Left lung (tissue), 4 donors: ENCODE measurements at regions not wholly inside any gene's neighbourhood (a gene's known extent, or its start where the extent isn't known, plus 50 kb on each side); places are given as distances from the start of the nearest gene placed in this dataset.

ENCODE experiments used
- ATAC-seq: fragments of 200-7000 bp; cut with Tn5 transposase; one replicate; pipeline ENCODE4 v1.9.1; 2020; ENCODE audit warnings: moderate library complexity
- DNase-seq, 4 donors: peaks; one replicate each; pipeline ENCODE4 v3.0.0-alpha.2; 2013 to 2020
- H3K27ac ChIP-seq, 2 donors: fragments of 200-600 bp; sonication (generic) in 1 of 2; one replicate each; pipeline versions ENCODE4 v1.5.0 to v1.8.0; 2020 to 2021
- H3K27me3 ChIP-seq, 2 donors: fragments of 200-600 bp; sonication (generic) in 1 of 2; one replicate each; pipeline versions ENCODE4 v1.5.0 to v1.8.0; 2020 to 2021
- H3K36me3 ChIP-seq, 2 donors: fragments of 200-600 bp; sonication (generic) in 1 of 2; one replicate each; pipeline versions ENCODE4 v1.5.0 to v1.8.0; 2020 to 2021
- H3K4me1 ChIP-seq, 2 donors: fragments of 200-600 bp; one replicate each; pipeline ENCODE4 v1.8.0; 2021
- H3K4me3 ChIP-seq, 2 donors: fragments of 200-600 bp; sonication (generic) in 1 of 2; one replicate each; pipeline versions ENCODE4 v1.5.0 to v1.8.0; 2020 to 2021; ENCODE audit warnings: mild to moderate bottlenecking in 1 of 2
- H3K9me3 ChIP-seq, 2 donors: fragments of 200-600 bp; sonication (generic) in 1 of 2; one replicate each; pipeline versions ENCODE4 v1.5.0 to v1.8.0; 2020 to 2021
- intact Hi-C, 2 donors: fragments of 100-400 bp; cut with DNase I; formaldehyde crosslinking; loops; one replicate each; pipeline versions ENCODE4 v1.11.2 to v1.14.2; 2022
- TF ChIP-seq, protein P1 (sequence below), 2 donors: fragments of 200-600 bp; sonication (generic) in 1 of 2; IDR thresholded peaks; one replicate each; pipeline versions ENCODE4 v1.5.0 to v1.8.0; 2021; ENCODE audit warnings: antibody characterized with exemption in 2 of 2
- donor health status: DM: no; HTN: yes; CAD: no.
- donor health status: DM: no; HTN: no; CAD: no.

- no peaks in the 10 kb centered on the region for H3K4me1 ChIP-seq
- intact Hi-C loops = loop anchor here in 1 of 2 donors (10.0 kb wide), 1 partner anchor 562 kb away; no protein-coding TSS in a partner anchor
- DNase-seq = no peak
- H3K27ac ChIP-seq = no peak overlapping the region
- ATAC-seq = no peak
- TF ChIP-seq, protein P1, sequence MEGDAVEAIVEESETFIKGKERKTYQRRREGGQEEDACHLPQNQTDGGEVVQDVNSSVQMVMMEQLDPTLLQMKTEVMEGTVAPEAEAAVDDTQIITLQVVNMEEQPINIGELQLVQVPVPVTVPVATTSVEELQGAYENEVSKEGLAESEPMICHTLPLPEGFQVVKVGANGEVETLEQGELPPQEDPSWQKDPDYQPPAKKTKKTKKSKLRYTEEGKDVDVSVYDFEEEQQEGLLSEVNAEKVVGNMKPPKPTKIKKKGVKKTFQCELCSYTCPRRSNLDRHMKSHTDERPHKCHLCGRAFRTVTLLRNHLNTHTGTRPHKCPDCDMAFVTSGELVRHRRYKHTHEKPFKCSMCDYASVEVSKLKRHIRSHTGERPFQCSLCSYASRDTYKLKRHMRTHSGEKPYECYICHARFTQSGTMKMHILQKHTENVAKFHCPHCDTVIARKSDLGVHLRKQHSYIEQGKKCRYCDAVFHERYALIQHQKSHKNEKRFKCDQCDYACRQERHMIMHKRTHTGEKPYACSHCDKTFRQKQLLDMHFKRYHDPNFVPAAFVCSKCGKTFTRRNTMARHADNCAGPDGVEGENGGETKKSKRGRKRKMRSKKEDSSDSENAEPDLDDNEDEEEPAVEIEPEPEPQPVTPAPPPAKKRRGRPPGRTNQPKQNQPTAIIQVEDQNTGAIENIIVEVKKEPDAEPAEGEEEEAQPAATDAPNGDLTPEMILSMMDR (IDR thresholded peaks at IDR 0.05) = no peak
- H3K4me3 ChIP-seq = no peak overlapping the region
- H3K9me3 ChIP-seq = no peaks in the 10 kb centered on the region
- no peaks in the 10 kb centered on the region for H3K27me3 ChIP-seq
- no peaks in the 10 kb centered on the region for H3K36me3 ChIP-seq
These were observed 183.8 kb upstream of the MC4R start for GRCh38 chr18:60556326-60556725.

- H3K4me1 ChIP-seq = no peaks in the 10 kb centered on the region
- no peak overlapping the region for H3K4me3 ChIP-seq
- H3K36me3 ChIP-seq = no peaks in the 10 kb centered on the region
- DNase-seq (no peak), ATAC-seq (no peak)
- no peaks in the 10 kb centered on the region for H3K27me3 ChIP-seq
- intact Hi-C loops = no loop called here
- no peak overlapping the region for H3K27ac ChIP-seq
- TF ChIP-seq, protein P1 (IDR thresholded peaks at IDR 0.05) = no peak
- no peaks in the 10 kb centered on the region for H3K9me3 ChIP-seq
These were observed 187.5 kb upstream of the MC4R start for GRCh38 chr18:60560071-60560470.

GRCh38 chr18:60563082-60563481 lies 190.5 kb upstream of the MC4R start:
- Histone ChIP-seq H3K4me1 (no peaks in the 10 kb centered on the region), H3K27me3 (no peaks in the 10 kb centered on the region), H3K9me3 (no peaks in the 10 kb centered on the region), H3K36me3 (no peaks in the 10 kb centered on the region), H3K4me3 (no peak overlapping the region), H3K27ac (no peak overlapping the region)
- intact Hi-C loops = no loop called here
- ATAC-seq (no peak), DNase-seq (no peak)
- TF ChIP-seq, protein P1 (IDR thresholded peaks at IDR 0.05) = no peak

GRCh38 chr18:60568220-60568619 lies 195.6 kb upstream of the MC4R start:
- TF ChIP-seq, protein P1 (IDR thresholded peaks at IDR 0.05) = no peak
- H3K4me1 ChIP-seq = no peaks in the 10 kb centered on the region
- H3K27me3 ChIP-seq = no peaks in the 10 kb centered on the region
- no peaks in the 10 kb centered on the region for H3K36me3 ChIP-seq
- no peaks in the 10 kb centered on the region for H3K9me3 ChIP-seq
- DNase-seq = no peak
- no peak overlapping the region for H3K27ac ChIP-seq
- no peak for ATAC-seq
- H3K4me3 ChIP-seq = no peak overlapping the region
- intact Hi-C loops = no loop called here

GRCh38 chr18:60570172-60570571 lies 197.6 kb upstream of the MC4R start:
- TF ChIP-seq, protein P1 (IDR thresholded peaks at IDR 0.05) = no peak
- no peak overlapping the region for H3K27ac ChIP-seq
- no peaks in the 10 kb centered on the region for H3K9me3 ChIP-seq
- DNase-seq = no peak
- ATAC-seq = no peak
- H3K4me1 ChIP-seq = no peaks in the 10 kb centered on the region
- H3K27me3 ChIP-seq = no peaks in the 10 kb centered on the region
- no peak overlapping the region for H3K4me3 ChIP-seq
- H3K36me3 ChIP-seq = no peaks in the 10 kb centered on the region
- intact Hi-C loops = no loop called here
